IPS DF 6.9 (cell line): ENCODE measurements at regions not wholly inside any gene's neighbourhood (a gene's known extent, or its start where the extent isn't known, plus 50 kb on each side); places are given as distances from the start of the nearest gene placed in this dataset.
A peak's percentile ranks its signal among the peaks of the same experiment; 100 is the strongest.

ENCODE experiments used
- DNase-seq: peaks from one replicate; pipeline ENCODE4 v3.0.0-alpha.2; 2013; ENCODE audit warnings: low read depth, low spot score
- H3K27ac ChIP-seq: one replicate; pipeline ENCODE4 v1.5.1; 2013; ENCODE audit warnings: low read length, control low read depth
- H3K27me3 ChIP-seq: 2 replicates; pipeline ENCODE4 v1.6.1; 2013; ENCODE audit warnings: mild to moderate bottlenecking, low read length; ENCODE audit not compliant: control insufficient read depth, insufficient read depth
- H3K36me3 ChIP-seq: 2 replicates; pipeline ENCODE4 v1.6.1; 2013; ENCODE audit warnings: low read length; ENCODE audit not compliant: control insufficient read depth, insufficient read depth
- H3K4me1 ChIP-seq: 2 replicates; pipeline ENCODE4 v1.6.1; 2013; ENCODE audit warnings: low read length; ENCODE audit not compliant: control insufficient read depth, insufficient read depth
- H3K4me3 ChIP-seq: 2 replicates; pipeline ENCODE4 v1.5.1; 2013; ENCODE audit warnings: mild to moderate bottlenecking, low read length
- H3K9me3 ChIP-seq: 2 replicates; pipeline ENCODE4 v1.6.1; 2013; ENCODE audit warnings: low read length, inconsistent platforms; ENCODE audit not compliant: control insufficient read depth, insufficient read depth
- WGBS: extraction: QIAGEN DNeasy Blood & Tissue Kit; methylation state at CpG from one replicate; pipeline ENCODE4 v1.1.7; 2013; ENCODE audit warnings: mixed read lengths, missing lambda C conversion rate; ENCODE audit not compliant: insufficient read length, insufficient coverage; 5-methylcytosine and 5-hydroxymethylcytosine counted together

- no CpG with 5 or more reads among the region's 1 CpG for WGBS
- Histone ChIP-seq H3K4me1 (peaks cover 1% of the 10 kb centered on the region), H3K9me3 (no peaks in the 10 kb centered on the region), H3K4me3 (no peak overlapping the region), H3K27ac (no peak overlapping the region), H3K27me3 (no peaks in the 10 kb centered on the region), H3K36me3 (no peaks in the 10 kb centered on the region)
- DNase-seq = no peak
Observed at GRCh38 chr13:107392205-107392604, 823.1 kb downstream of the LIG4 start.

DNA sequence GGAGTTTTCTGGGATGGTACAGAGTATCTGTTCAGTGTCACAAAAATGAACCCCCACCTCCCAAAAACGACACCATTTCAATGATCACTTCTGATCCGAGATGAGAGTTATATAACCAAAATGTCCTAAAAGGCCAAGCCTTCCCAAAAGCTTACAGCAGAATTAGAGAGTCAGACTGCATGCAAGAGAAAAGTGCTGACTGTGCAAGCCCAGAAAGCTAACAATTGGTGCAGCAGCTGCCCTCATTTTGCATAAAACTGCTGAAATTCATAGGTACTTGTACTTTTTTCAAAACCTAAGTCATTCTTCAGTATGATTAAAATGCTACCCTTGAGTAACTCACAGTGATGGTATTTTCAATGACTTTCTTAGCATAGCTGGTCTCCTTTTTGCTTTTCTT is 819.6 kb upstream of the ARGLU1 start:
- H3K27ac ChIP-seq = no peak overlapping the region
- no peaks in the 10 kb centered on the region for H3K36me3 ChIP-seq
- no peak overlapping the region for H3K4me3 ChIP-seq
- H3K27me3 ChIP-seq = no peaks in the 10 kb centered on the region
- DNase-seq = no peak
- no peaks in the 10 kb centered on the region for H3K9me3 ChIP-seq
- H3K4me1 ChIP-seq = peaks cover 1% of the 10 kb centered on the region; the same call in 1 of the 2 replicates
- no CpG with 5 or more reads among the region's 2 CpGs for WGBS

DNA sequence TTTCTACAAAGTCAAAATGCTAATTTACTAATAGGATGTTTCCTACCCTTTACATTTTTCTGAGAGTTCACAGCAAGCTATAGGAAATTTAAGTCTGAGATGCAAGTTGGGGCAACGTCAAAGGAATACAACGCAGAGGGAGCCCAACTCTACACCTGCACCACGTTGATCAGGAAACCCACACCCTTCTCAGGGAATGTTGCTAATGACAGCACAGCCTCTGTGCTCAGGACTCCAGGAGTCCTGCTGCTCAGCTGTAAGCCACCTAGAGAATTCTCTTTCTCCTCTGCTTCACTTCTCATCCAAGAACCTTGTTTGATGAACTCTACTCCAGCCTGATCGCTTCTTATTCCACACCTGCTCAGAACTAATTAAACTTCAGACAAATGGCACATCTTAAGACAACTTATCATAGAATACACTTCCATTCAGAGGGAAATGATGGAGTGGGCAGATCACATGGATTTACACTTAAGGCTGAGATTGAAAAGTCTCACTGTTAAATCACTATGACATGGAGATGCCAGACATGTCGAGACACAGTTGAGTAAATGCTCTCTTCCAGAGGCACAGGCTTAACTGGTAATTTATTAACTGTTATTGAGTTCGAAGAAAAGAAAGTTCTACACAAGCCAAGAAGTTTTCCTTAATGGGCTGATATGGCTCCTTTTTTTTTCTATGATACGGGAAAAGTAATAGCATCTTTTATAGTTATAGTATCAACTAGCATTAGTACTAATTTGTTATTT is 811.6 kb upstream of the ARGLU1 start:
- Histone ChIP-seq H3K4me3 (no peak overlapping the region), H3K36me3 (no peaks in the 10 kb centered on the region), H3K27me3 (no peaks in the 10 kb centered on the region), H3K4me1 (no peaks in the 10 kb centered on the region), H3K9me3 (no peaks in the 10 kb centered on the region), H3K27ac (no peak overlapping the region)
- WGBS = no CpG with 5 or more reads among the region's 7 CpGs
- DNase-seq = no peak

DNA sequence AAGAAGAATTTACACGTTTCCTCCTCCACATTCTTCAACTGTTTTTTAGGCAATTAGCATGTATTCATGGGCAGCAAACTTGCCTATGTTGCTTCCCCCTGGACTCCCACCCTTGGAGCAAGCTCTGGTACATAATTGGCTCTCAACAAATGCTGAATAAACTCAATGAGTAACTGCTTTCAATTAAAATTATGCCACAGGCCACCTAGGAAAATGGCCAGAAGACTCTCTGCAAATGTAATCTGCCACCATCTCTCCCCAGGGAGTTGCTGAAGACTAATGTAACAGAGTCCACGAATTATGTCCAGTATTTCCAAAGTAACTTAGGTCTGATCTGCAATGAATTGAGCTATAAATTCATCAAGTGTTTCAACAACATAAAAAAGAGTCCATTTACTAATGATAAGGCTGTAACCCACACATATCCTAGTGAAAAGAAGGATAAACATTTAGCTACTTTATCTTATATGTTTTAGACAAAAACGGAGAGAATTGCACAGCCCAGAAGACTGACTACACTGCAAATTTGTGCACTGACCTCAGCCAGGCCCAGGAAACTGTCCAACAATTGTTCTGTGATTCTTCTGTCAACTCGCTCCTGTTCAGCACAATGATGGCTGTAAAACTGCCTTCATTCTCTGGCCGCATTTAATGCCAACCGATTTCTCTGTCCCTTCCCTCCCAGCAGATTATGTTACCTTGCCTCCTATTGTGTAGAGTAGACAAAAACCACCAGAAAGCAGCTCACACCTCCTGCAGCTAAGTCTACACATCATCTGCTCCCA is 808.6 kb upstream of the ARGLU1 start:
- no peak for DNase-seq
- Histone ChIP-seq H3K4me3 (no peak overlapping the region), H3K9me3 (no peaks in the 10 kb centered on the region), H3K27ac (no peak overlapping the region), H3K36me3 (no peaks in the 10 kb centered on the region), H3K4me1 (no peaks in the 10 kb centered on the region), H3K27me3 (no peaks in the 10 kb centered on the region)
- no CpG with 5 or more reads among the region's 6 CpGs for WGBS

DNA sequence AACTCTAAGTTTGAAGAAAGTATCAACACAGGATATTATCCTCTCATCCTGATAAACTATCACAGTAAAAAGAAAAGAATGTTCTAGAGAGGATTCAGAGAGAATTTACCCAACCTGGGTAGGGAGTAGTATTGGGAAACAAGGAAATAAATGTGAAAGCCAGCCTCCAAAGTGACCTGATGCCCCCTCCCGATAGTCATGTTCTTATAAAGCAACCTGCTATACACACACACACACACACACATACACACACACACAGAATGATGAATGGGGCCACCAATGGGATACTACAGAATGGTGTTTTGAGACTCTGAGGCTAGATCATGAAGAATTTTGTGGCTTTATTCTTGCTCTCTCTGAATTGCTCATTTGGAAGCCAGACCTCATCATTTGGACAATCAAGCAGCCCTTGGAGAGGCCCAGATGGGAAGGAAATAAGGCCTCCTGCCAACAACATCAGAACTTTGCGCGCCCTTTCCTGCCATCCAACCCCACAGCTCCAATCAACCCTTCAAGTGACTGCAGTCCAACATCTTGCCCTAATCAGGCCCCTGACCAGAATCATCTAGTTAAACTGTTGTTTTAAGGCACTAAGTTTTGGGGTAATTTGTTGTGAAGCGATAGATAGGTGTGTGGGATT is 807.9 kb upstream of the ARGLU1 start:
- Histone ChIP-seq H3K4me3 (no peak overlapping the region), H3K9me3 (no peaks in the 10 kb centered on the region), H3K27me3 (no peaks in the 10 kb centered on the region), H3K4me1 (no peaks in the 10 kb centered on the region), H3K27ac (no peak overlapping the region), H3K36me3 (no peaks in the 10 kb centered on the region)
- WGBS = 100% methylated on average over 1 of the region's 4 CpGs
- DNase-seq = no peak

DNA sequence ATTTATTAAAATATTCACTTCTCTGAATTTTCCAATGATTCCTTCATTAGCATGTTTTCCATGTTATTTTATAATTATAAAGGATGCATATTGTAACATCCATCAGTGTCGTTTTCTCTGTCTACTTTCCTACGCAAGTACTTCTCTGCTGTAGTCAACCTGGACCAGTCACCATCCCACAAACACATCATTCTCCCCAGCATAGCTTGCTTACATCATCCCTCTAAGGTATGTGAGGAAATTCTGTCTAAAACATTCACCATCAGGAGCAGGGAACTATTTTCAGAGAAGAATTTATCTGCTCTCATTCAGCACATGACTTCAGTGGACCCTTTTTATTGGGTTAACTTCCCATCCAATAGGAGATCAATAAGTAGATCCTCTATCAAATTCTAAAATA is 806.1 kb upstream of the ARGLU1 start:
- no peaks in the 10 kb centered on the region for H3K9me3 ChIP-seq
- no peak overlapping the region for H3K4me3 ChIP-seq
- H3K27ac ChIP-seq = no peak overlapping the region
- H3K4me1 ChIP-seq = no peaks in the 10 kb centered on the region
- no peaks in the 10 kb centered on the region for H3K27me3 ChIP-seq
- no CpG with 5 or more reads among the region's 2 CpGs for WGBS
- H3K36me3 ChIP-seq = no peaks in the 10 kb centered on the region
- DNase-seq = no peak

DNA sequence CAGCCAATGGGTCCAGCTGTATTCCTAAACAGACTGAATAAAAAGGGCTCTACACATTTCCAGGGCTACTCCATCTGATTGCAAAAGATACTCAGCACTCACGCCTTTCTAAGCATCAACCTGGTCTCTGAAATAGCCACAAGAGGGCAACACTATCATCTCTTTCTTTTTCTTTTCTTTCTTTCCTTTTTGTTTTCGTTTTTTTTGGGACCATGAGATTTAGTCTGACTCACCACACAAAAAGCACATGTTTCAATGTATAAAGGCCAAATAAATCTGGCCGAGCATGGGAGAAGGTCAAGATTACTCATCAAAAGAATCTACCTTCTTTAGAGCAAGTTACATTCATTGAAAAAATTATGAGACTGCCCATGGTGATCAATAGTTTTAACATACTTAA is 805.6 kb upstream of the ARGLU1 start:
- Histone ChIP-seq H3K36me3 (no peaks in the 10 kb centered on the region), H3K27ac (no peak overlapping the region), H3K4me1 (no peaks in the 10 kb centered on the region), H3K9me3 (no peaks in the 10 kb centered on the region), H3K27me3 (no peaks in the 10 kb centered on the region), H3K4me3 (no peak overlapping the region)
- no CpG with 5 or more reads among the region's 3 CpGs for WGBS
- DNase-seq = peak; percentile 11

DNA sequence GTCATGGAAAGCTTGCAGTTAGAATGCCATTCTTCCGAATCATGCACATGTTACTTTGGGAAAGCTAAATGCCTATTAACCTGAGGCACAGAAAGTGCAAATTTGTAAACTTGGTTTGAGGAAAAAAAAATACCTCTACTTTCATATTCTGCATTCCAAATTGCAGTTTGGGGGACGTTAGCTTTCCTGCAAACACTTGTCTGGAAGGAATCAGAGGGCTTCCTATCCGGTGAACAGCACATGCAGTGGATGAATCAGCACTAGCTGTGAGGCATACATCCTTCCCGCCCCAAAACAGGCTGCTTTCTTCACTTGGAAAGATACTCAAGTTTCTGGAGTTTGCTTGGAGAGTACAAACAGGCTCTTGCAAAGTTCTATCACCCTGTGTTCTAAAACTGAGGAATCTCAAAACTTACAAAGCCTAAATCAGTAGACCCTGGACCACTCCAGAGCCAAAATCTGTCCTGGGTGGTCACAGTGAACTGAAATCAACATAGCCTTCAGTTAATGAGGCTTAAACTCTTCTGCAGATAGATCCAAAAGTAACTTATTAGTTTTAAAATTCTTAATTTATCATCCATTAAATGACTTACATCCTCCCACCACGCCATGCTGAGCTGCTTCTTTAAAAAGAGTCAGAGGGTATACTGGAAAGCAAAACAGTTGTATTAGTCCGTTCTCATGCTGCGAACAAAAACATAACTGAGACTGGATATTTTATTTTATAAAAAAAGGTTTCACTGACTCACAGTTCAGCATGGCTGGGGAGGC is 802.3 kb upstream of the ARGLU1 start:
- Histone ChIP-seq H3K36me3 (no peaks in the 10 kb centered on the region), H3K9me3 (no peaks in the 10 kb centered on the region), H3K27me3 (no peaks in the 10 kb centered on the region), H3K4me3 (no peak overlapping the region), H3K27ac (no peak overlapping the region), H3K4me1 (no peaks in the 10 kb centered on the region)
- no CpG with 5 or more reads among the region's 7 CpGs for WGBS
- no peak for DNase-seq

GRCh38 chr13:107367258-107367657 is 799.3 kb upstream of the ARGLU1 start:
- H3K27me3 ChIP-seq = no peaks in the 10 kb centered on the region
- H3K9me3 ChIP-seq = no peaks in the 10 kb centered on the region
- no peak overlapping the region for H3K27ac ChIP-seq
- no peaks in the 10 kb centered on the region for H3K4me1 ChIP-seq
- no CpG with 5 or more reads among the region's 8 CpGs for WGBS
- no peaks in the 10 kb centered on the region for H3K36me3 ChIP-seq
- no peak for DNase-seq
- no peak overlapping the region for H3K4me3 ChIP-seq
